ENCODE measurements at regions not wholly inside any gene's neighbourhood (a gene's known extent, or its start where the extent isn't known, plus 50 kb on each side); places are given as distances from the start of the nearest gene placed in this dataset.

DNA sequence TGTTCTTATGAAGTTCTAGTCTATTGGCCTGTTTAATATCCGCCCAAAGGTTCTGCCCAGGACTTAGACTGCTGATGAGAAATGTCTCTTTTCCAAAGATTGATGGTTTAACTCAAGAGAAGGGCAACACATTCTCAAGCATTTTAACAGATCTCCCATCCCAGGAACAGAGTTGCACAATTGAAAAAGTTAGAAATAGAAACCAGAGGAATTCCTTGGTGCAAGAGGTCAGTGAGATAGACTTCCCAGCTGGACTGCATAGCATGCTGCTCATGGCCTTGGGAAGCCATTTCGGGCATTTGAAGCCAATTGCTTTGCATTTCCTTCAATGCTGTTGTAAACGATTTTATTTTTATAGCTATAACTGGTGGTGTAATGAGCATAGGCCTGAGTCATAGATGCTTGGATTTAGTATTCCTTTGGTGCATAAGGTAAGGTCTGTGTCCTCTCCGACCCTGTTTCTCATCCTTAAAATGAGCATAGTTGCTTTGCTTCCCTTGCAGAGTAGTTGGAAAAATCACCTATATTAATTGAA is 292.2 kb upstream of the JAG1 start:
- DNase-seq (ENCODE audit: low spot score) (no peak), ATAC-seq (ENCODE audit: low FRiP score) (no peak)
- TF ChIP-seq, protein P1, sequence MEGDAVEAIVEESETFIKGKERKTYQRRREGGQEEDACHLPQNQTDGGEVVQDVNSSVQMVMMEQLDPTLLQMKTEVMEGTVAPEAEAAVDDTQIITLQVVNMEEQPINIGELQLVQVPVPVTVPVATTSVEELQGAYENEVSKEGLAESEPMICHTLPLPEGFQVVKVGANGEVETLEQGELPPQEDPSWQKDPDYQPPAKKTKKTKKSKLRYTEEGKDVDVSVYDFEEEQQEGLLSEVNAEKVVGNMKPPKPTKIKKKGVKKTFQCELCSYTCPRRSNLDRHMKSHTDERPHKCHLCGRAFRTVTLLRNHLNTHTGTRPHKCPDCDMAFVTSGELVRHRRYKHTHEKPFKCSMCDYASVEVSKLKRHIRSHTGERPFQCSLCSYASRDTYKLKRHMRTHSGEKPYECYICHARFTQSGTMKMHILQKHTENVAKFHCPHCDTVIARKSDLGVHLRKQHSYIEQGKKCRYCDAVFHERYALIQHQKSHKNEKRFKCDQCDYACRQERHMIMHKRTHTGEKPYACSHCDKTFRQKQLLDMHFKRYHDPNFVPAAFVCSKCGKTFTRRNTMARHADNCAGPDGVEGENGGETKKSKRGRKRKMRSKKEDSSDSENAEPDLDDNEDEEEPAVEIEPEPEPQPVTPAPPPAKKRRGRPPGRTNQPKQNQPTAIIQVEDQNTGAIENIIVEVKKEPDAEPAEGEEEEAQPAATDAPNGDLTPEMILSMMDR (IDR thresholded peaks at IDR 0.05): no peak

DNA sequence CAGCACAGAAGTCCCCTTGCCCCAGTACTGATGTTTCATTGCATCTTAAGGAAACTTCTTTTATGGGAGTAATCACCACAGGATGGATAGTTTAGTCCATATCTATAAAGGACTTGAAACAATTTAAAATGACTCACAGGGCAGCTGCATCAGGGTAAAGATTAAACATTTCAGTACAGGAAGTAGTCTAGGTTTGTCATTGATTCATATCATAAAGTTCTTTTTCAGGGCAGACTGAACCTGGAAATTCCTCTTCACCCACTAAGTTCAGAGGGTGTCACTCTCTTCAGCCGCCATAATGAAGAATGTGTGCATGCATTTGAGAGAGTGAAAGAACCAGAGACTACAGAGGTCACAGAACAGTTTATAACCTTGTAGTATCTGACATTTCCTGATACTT is 296.3 kb upstream of the JAG1 start:
- no peak for DNase-seq (ENCODE audit: low spot score)
- ATAC-seq (ENCODE audit: low FRiP score): no peak
- TF ChIP-seq, protein P1 (IDR thresholded peaks at IDR 0.05): no peak

DNA sequence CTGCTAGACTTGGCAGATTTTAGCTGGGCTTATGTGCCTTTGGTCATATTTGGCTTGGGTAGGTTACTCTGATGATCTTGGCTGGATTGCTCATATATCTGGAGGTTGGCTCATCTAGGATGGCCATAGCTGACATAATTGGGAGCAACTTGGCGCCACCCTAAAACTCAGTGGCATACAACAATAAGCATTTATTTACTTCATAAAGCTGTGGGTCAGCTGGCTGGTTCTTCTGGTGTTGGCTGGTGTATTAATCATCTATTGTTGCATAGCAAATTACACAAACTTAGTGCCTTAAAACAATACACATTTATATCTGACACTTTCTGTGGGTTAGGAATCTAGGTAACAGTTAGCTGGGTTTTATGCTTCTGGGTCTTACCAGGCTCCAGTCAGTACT is 297.3 kb upstream of the JAG1 start:
- DNase-seq (ENCODE audit: low spot score): no peak
- ATAC-seq (ENCODE audit: low FRiP score): no peak
- TF ChIP-seq, protein P1 (IDR thresholded peaks at IDR 0.05): no peak

DNA sequence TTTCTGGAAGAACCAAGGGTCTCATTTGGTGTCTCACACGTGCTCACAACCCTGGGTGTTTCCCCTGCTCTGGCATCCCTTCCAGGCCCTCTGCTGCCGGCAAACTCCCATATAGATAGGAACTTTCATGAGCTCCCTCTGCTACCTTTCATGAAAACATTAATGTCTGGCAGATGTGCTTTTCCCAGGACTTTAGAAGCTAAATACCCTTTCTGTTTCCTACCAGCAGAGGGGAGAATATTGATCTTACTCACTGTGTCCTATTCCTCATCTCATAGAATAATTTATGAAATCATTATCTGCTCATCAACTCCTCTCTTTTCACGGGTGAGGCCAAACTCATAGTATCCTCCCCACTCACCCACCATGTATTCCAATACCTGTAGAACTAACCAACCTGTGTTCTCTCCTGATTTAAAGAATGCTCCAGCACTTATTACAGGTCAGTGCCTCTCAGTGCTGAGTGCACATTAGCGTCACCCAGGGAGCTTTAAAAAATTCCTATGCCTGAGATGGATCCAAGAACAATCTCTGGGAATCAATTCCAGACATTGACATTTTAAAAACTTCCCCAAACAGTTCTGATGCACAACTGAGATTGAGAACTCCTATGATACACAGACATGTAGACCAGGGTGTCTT is 298.5 kb upstream of the JAG1 start:
- no peak for DNase-seq (ENCODE audit: low spot score)
- TF ChIP-seq, protein P1 (IDR thresholded peaks at IDR 0.05): no peak
- no peak for ATAC-seq (ENCODE audit: low FRiP score)

DNA sequence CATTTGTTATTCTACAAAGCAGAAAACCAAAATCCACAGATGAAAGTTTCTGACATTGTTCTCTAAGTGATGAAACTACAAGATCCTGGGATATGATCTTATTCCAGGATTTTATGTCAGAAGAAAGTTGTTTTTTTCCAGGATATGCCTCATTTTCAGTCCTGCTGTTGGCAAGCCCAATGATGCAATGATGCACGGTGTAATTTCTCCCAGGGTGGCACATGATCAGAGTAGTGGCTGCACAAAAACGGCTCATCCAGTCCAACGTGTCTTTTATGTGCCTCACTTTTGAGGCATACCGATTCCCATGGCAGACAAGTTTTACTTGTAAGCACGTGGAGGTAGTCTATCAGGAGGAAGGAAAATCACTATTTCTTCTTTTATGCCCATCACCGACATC is 302.3 kb upstream of the JAG1 start:
- ATAC-seq (ENCODE audit: low FRiP score): no peak
- TF ChIP-seq, protein P1 (IDR thresholded peaks at IDR 0.05): no peak
- no peak for DNase-seq (ENCODE audit: low spot score)

DNA sequence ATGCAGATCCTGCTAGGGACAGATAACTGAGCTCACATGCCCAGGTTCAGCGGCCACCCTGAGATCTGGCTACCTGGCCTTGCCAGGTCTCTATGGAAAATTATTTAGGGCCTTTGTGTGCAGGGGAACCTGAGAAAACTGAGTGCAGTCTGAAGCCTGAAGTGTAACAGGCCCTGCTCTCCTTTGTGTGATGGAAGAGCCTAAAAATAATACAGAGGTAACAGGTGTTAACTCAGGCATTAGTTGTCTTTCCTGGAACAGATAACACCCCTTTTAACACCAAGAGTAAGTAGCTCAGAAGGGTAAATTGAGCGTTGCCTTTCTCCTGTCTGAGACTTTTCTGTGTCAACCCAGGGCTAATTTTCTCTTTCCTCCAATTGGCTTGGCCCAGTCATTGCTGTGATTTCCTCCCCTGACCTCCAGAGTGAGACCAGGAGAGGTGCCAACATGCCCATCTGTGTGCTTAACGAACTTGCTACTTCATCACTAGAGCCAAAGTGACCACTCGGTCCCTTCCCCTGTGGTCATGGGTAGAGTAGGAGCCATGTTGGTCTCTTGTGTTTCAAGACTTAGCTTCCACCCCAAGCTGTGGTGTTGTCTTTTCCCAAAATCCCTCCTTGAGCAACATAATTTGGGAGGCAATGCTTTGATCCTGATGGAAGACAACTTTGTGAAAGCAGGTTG is 304.4 kb upstream of the JAG1 start:
- ATAC-seq (ENCODE audit: low FRiP score) (no peak), DNase-seq (ENCODE audit: low spot score) (no peak)
- TF ChIP-seq, protein P1 (IDR thresholded peaks at IDR 0.05): no peak

DNA sequence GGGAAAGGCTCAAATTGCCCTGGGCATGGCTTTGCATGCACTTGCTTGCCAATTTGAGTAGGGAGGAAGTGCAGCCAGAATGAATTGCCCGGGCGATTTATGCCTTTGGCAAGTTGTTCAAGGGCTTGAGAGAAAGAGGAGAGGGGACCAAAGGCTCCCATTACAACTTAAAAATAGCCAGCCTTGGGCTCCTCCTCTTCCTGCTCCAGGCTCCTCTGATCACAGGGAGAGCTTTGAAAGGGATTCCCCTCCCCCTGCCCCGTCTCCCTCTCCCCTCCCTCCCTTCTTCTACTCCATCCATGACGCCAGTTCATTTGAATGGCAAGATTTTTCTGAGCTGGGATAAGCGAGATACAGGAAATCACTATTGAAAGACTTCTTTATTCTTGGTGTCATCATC is 304.9 kb upstream of the JAG1 start:
- DNase-seq (ENCODE audit: low spot score) (no peak), ATAC-seq (ENCODE audit: low FRiP score) (no peak)
- TF ChIP-seq, protein P1 (IDR thresholded peaks at IDR 0.05): no peak

All from omental fat pad (tissue), 3 donors.